GM23338 (cell line): ENCODE measurements at regions not wholly inside any gene's neighbourhood (a gene's known extent, or its start where the extent isn't known, plus 50 kb on each side); places are given as distances from the start of the nearest gene placed in this dataset.

ENCODE experiments used
- ATAC-seq: fragments of 200-7000 bp; cut with Tn5 transposase; 3 replicates; pipeline ENCODE4 v1.9.1; 2020
- DNase-seq: peaks from one replicate; pipeline ENCODE4 v3.0.0-alpha.2; 2015; ENCODE audit warnings: low spot score
- H2AFZ ChIP-seq: fragments of 200-600 bp; sonication (generic); 2 replicates; pipeline ENCODE4 v1.8.0; 2016; ENCODE audit warnings: antibody characterized with exemption, mild to moderate bottlenecking, moderate library complexity
- H3F3A ChIP-seq: fragments of 200-600 bp; sonication (generic); replicated peaks from 2 replicates; pipeline ENCODE4 v1.8.0; 2017; ENCODE audit warnings: antibody characterized with exemption, mixed run types, low read depth
- H3K27ac ChIP-seq: fragments of 200-600 bp; sonication (generic); 2 replicates; pipeline ENCODE4 v1.6.1; 2016; ENCODE audit warnings: low read depth
- H3K27me3 ChIP-seq: fragments of 200-600 bp; sonication (generic); 2 replicates; pipeline ENCODE4 v1.8.0; 2016; ENCODE audit warnings: mild to moderate bottlenecking, mixed run types, moderate library complexity; ENCODE audit not compliant: insufficient read depth
- H3K36me3 ChIP-seq: fragments of 200-600 bp; sonication (generic); 2 replicates; pipeline ENCODE4 v1.8.0; 2016; ENCODE audit warnings: mild to moderate bottlenecking; ENCODE audit not compliant: insufficient read depth
- H3K4me1 ChIP-seq: fragments of 200-600 bp; sonication (generic); 2 replicates; pipeline ENCODE4 v1.8.0; 2016; ENCODE audit warnings: mild to moderate bottlenecking, moderate library complexity; ENCODE audit not compliant: insufficient read depth
- H3K4me2 ChIP-seq: fragments of 200-600 bp; sonication (generic); 2 replicates; pipeline ENCODE4 v1.7.1; 2017; ENCODE audit warnings: mixed run types
- H3K4me3 ChIP-seq: fragments of 200-600 bp; sonication (generic); 2 replicates; pipeline ENCODE4 v1.6.1; 2016; ENCODE audit warnings: mixed run types
- H3K79me2 ChIP-seq: fragments of 200-600 bp; sonication (generic); replicated peaks from 2 replicates; pipeline ENCODE4 v1.8.0; 2017; ENCODE audit warnings: mild to moderate bottlenecking; ENCODE audit not compliant: insufficient read depth
- H3K9me2 ChIP-seq: fragments of 200-600 bp; sonication (generic); 2 replicates; pipeline ENCODE4 v1.8.0; 2017; ENCODE audit not compliant: insufficient read depth
- H4K20me1 ChIP-seq: fragments of 200-600 bp; sonication (generic); replicated peaks from 2 replicates; pipeline ENCODE4 v1.8.0; 2017; ENCODE audit warnings: mild to moderate bottlenecking; ENCODE audit not compliant: insufficient read depth
- H3K27ac Mint-ChIP-seq: 2 replicates; pipeline ENCODE4 v1.8.0; 2020; ENCODE audit warnings: inconsistent platforms, mild to moderate bottlenecking, moderate library complexity, mixed read lengths
- H3K27me3 Mint-ChIP-seq: 3 replicates; pipeline ENCODE4 v1.8.0; 2022; ENCODE audit warnings: low read depth, mild to moderate bottlenecking, moderate library complexity, mixed read lengths, inconsistent platforms; ENCODE audit not compliant: insufficient read depth, poor library complexity
- H3K36me3 Mint-ChIP-seq: 3 replicates; pipeline ENCODE4 v1.8.0; 2021; ENCODE audit warnings: low read depth, mild to moderate bottlenecking, inconsistent platforms, moderate library complexity, mixed read lengths
- H3K4me1 Mint-ChIP-seq: 3 replicates; pipeline ENCODE4 v1.8.0; 2020; ENCODE audit warnings: mild to moderate bottlenecking, inconsistent platforms, mixed read lengths
- H3K4me3 Mint-ChIP-seq: 3 replicates; pipeline ENCODE4 v1.8.0; 2021; ENCODE audit warnings: moderate library complexity, mild to moderate bottlenecking, inconsistent platforms, mixed read lengths
- H3K9me3 Mint-ChIP-seq: 3 replicates; pipeline ENCODE4 v1.8.0; 2020; ENCODE audit warnings: moderate library complexity, mild to moderate bottlenecking, inconsistent platforms, mixed read lengths
- NANOG ChIP-seq: IDR thresholded peaks from 2 replicates; pipeline ENCODE4 v1.6.1; 2016; ENCODE audit warnings: antibody characterized with exemption, borderline replicate concordance
- POLR2AphosphoS5 ChIP-seq: IDR thresholded peaks from 2 replicates; pipeline ENCODE4 v1.6.1; 2016; ENCODE audit warnings: antibody characterized with exemption, low read depth
- TF ChIP-seq, protein P1 (sequence below): fragments of 250-450 bp; sonication (Bioruptor Pico); IDR thresholded peaks from 2 replicates; pipeline ENCODE4 v1.5.0; 2020; ENCODE audit warnings: mild to moderate bottlenecking, moderate library complexity

GRCh38 chr7:26097837-26098668, 53.9 kb upstream of the NFE2L3 start:
- TF ChIP-seq, protein P1, sequence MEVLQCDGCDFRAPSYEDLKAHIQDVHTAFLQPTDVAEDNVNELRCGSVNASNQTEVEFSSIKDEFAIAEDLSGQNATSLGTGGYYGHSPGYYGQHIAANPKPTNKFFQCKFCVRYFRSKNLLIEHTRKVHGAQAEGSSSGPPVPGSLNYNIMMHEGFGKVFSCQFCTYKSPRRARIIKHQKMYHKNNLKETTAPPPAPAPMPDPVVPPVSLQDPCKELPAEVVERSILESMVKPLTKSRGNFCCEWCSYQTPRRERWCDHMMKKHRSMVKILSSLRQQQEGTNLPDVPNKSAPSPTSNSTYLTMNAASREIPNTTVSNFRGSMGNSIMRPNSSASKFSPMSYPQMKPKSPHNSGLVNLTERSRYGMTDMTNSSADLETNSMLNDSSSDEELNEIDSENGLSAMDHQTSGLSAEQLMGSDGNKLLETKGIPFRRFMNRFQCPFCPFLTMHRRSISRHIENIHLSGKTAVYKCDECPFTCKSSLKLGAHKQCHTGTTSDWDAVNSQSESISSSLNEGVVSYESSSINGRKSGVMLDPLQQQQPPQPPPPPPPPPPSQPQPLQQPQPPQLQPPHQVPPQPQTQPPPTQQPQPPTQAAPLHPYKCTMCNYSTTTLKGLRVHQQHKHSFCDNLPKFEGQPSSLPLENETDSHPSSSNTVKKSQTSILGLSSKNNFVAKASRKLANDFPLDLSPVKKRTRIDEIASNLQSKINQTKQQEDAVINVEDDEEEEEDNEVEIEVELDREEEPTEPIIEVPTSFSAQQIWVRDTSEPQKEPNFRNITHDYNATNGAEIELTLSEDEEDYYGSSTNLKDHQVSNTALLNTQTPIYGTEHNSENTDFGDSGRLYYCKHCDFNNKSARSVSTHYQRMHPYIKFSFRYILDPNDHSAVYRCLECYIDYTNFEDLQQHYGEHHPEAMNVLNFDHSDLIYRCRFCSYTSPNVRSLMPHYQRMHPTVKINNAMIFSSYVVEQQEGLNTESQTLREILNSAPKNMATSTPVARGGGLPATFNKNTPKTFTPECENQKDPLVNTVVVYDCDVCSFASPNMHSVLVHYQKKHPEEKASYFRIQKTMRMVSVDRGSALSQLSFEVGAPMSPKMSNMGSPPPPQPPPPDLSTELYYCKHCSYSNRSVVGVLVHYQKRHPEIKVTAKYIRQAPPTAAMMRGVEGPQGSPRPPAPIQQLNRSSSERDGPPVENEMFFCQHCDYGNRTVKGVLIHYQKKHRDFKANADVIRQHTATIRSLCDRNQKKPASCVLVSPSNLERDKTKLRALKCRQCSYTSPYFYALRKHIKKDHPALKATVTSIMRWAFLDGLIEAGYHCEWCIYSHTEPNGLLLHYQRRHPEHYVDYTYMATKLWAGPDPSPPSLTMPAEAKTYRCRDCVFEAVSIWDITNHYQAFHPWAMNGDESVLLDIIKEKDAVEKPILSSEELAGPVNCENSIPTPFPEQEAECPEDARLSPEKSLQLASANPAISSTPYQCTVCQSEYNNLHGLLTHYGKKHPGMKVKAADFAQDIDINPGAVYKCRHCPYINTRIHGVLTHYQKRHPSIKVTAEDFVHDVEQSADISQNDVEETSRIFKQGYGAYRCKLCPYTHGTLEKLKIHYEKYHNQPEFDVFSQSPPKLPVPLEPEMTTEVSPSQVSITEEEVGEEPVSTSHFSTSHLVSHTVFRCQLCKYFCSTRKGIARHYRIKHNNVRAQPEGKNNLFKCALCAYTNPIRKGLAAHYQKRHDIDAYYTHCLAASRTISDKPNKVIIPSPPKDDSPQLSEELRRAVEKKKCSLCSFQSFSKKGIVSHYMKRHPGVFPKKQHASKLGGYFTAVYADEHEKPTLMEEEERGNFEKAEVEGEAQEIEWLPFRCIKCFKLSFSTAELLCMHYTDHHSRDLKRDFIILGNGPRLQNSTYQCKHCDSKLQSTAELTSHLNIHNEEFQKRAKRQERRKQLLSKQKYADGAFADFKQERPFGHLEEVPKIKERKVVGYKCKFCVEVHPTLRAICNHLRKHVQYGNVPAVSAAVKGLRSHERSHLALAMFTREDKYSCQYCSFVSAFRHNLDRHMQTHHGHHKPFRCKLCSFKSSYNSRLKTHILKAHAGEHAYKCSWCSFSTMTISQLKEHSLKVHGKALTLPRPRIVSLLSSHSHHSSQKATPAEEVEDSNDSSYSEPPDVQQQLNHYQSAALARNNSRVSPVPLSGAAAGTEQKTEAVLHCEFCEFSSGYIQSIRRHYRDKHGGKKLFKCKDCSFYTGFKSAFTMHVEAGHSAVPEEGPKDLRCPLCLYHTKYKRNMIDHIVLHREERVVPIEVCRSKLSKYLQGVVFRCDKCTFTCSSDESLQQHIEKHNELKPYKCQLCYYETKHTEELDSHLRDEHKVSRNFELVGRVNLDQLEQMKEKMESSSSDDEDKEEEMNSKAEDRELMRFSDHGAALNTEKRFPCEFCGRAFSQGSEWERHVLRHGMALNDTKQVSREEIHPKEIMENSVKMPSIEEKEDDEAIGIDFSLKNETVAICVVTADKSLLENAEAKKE, result no peak
- Mint-ChIP-seq H3K4me1 (peaks cover 26% of the 10 kb centered on the region), H3K36me3 (no peaks in the 10 kb centered on the region), H3K4me3 (no peak overlapping the region), H3K9me3 (no peaks in the 10 kb centered on the region; the same call in 2 of the 3 replicates), H3K27ac (no peak overlapping the region), H3K27me3 (peaks cover 7% of the 10 kb centered on the region)
- ATAC-seq (no peak), DNase-seq (no peak)
- no peaks in the 10 kb centered on the region for H3K27me3 ChIP-seq
- H3K4me2 ChIP-seq, result no peak overlapping the region
- no peak overlapping the region for H3K27ac ChIP-seq
- peaks cover 26% of the 10 kb centered on the region for H3K4me1 ChIP-seq
- H3K36me3 ChIP-seq, result no peaks in the 10 kb centered on the region
- H2AFZ ChIP-seq, result 0 out of 2 replicates have a peak overlapping the region, but pooled peaks have one; percentile 59
- no peaks in the 10 kb centered on the region for H3F3A ChIP-seq
- H3K9me2 ChIP-seq, result no peaks in the 10 kb centered on the region
- no peaks in the 10 kb centered on the region for H3K79me2 ChIP-seq
- no peak overlapping the region for H3K4me3 ChIP-seq
- no peaks in the 10 kb centered on the region for H4K20me1 ChIP-seq

- Histone ChIP-seq H3K4me2 (no peak overlapping the region), H3K9me2 (no peaks in the 10 kb centered on the region), H3K36me3 (no peaks in the 10 kb centered on the region), H4K20me1 (no peaks in the 10 kb centered on the region), H3K4me1 (peaks cover 26% of the 10 kb centered on the region), H3K4me3 (no peak overlapping the region), H2AFZ (no peak overlapping the region), H3K79me2 (no peaks in the 10 kb centered on the region), H3K27ac (no peak overlapping the region), H3F3A (no peaks in the 10 kb centered on the region), H3K27me3 (no peaks in the 10 kb centered on the region)
- Mint-ChIP-seq H3K36me3 (no peaks in the 10 kb centered on the region), H3K4me1 (peaks cover 29% of the 10 kb centered on the region), H3K4me3 (no peak overlapping the region), H3K9me3 (no peaks in the 10 kb centered on the region; the same call in 2 of the 3 replicates), H3K27me3 (peaks cover 7% of the 10 kb centered on the region), H3K27ac (no peak overlapping the region)
- DNase-seq, result no peak
- no peak for TF ChIP-seq POLR2AphosphoS5
- no peak for TF ChIP-seq NANOG
- TF ChIP-seq, protein P1, result no peak
- ATAC-seq, result no peak
Observed at GRCh38 chr7:26099236-26099635, 52.8 kb upstream of the NFE2L3 start.
